BLaER1 (cell line): ENCODE measurements at regions not wholly inside any gene's neighbourhood (a gene's known extent, or its start where the extent isn't known, plus 50 kb on each side); places are given as distances from the start of the nearest gene placed in this dataset.
A peak's percentile ranks its signal among the peaks of the same experiment; 100 is the strongest.

Experiments
- H3K27ac ChIP-seq: shearing (Covaris generic); formaldehyde crosslinking; 2 replicates; pipeline ENCODE4 v1.8.1; 2022
- H3K27me3 ChIP-seq: shearing (Covaris generic); formaldehyde crosslinking; 2 replicates; pipeline ENCODE4 v1.8.1; 2022
- H3K36me3 ChIP-seq: shearing (Covaris generic); formaldehyde crosslinking; 2 replicates; pipeline ENCODE4 v1.8.1; 2022
- H3K4me1 ChIP-seq: shearing (Covaris generic); formaldehyde crosslinking; 2 replicates; pipeline ENCODE4 v1.8.1; 2022
- H3K4me2 ChIP-seq: shearing (Covaris generic); formaldehyde crosslinking; 2 replicates; pipeline ENCODE4 v1.8.1; 2022
- H3K4me3 ChIP-seq: shearing (Covaris generic); formaldehyde crosslinking; 2 replicates; pipeline ENCODE4 v1.8.1; 2022
- H3K9ac ChIP-seq: shearing (Covaris generic); formaldehyde crosslinking; 2 replicates; pipeline ENCODE4 v1.8.1; 2022
- H3K9me3 ChIP-seq: shearing (Covaris generic); formaldehyde crosslinking; 2 replicates; pipeline ENCODE4 v1.8.1; 2022
- H4K20me1 ChIP-seq: shearing (Covaris generic); formaldehyde crosslinking; 2 replicates; pipeline ENCODE4 v1.8.1; 2022
- Cebpa-rat ChIP-seq: shearing (Covaris generic); IDR thresholded peaks from 2 replicates; pipeline ENCODE4 v1.8.1; 2022

GRCh38 chr11:36726420-36726819 is 128.4 kb upstream of the RAG2 start:
- Histone ChIP-seq H3K27me3 (no peaks in the 10 kb centered on the region), H3K4me1 (peaks cover 19% of the 10 kb centered on the region), H4K20me1 (no peaks in the 10 kb centered on the region), H3K4me2 (no peak overlapping the region), H3K36me3 (no peaks in the 10 kb centered on the region), H3K27ac (no peak overlapping the region), H3K9ac (no peak overlapping the region), H3K9me3 (no peaks in the 10 kb centered on the region), H3K4me3 (no peak overlapping the region)
- TF ChIP-seq Cebpa-rat: no peak

GRCh38 chr11:36724742-36725385 is 126.8 kb upstream of the RAG2 start:
- TF ChIP-seq Cebpa-rat: no peak
- H3K9ac ChIP-seq: no peak overlapping the region
- H3K27ac ChIP-seq: no peak overlapping the region

DNA sequence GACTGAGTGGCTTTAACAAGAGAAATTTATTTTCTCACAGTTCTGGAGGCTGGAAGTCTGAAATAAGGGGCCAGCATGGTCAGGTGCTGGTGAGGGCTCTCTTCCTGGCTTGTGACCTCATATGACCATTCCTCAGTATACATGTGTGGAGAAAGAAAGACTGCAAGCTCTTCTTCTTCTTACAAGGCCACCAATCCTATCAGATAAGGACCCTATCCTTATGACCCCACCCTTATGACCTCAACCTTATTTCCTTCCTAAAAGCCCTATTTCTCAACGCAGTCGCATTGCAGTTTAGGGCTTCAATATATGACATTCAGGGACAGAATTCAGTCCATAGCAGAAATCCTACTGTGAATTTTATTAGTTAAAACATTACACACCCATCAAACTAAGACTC is 124.4 kb upstream of the RAG2 start:
- no peaks in the 10 kb centered on the region for H3K36me3 ChIP-seq
- H3K27me3 ChIP-seq: no peaks in the 10 kb centered on the region
- no peak overlapping the region for H3K27ac ChIP-seq
- no peak for TF ChIP-seq Cebpa-rat
- H4K20me1 ChIP-seq: no peaks in the 10 kb centered on the region
- H3K4me3 ChIP-seq: no peak overlapping the region
- H3K4me1 ChIP-seq: peaks cover 12% of the 10 kb centered on the region
- no peaks in the 10 kb centered on the region for H3K9me3 ChIP-seq
- H3K9ac ChIP-seq: no peak overlapping the region
- no peak overlapping the region for H3K4me2 ChIP-seq

More at GRCh38 chr11:36724742-36725385, 126.8 kb upstream of the RAG2 start:
- H3K36me3 ChIP-seq: no peaks in the 10 kb centered on the region
- no peaks in the 10 kb centered on the region for H4K20me1 ChIP-seq
- H3K4me3 ChIP-seq: no peak overlapping the region
- H3K9me3 ChIP-seq: no peaks in the 10 kb centered on the region
- H3K27me3 ChIP-seq: no peaks in the 10 kb centered on the region
- H3K4me2 ChIP-seq: peak overlapping the region; percentile 70
- H3K4me1 ChIP-seq: peaks cover 12% of the 10 kb centered on the region

GRCh38 chr11:36719358-36720107 is 121.5 kb upstream of the RAG2 start:
- Histone ChIP-seq H3K4me1 (peaks cover 7% of the 10 kb centered on the region), H3K4me2 (no peak overlapping the region), H4K20me1 (no peaks in the 10 kb centered on the region), H3K9ac (no peak overlapping the region), H3K4me3 (no peak overlapping the region), H3K36me3 (no peaks in the 10 kb centered on the region), H3K27me3 (no peaks in the 10 kb centered on the region), H3K27ac (no peak overlapping the region), H3K9me3 (no peaks in the 10 kb centered on the region)
- TF ChIP-seq Cebpa-rat: no peak

DNA sequence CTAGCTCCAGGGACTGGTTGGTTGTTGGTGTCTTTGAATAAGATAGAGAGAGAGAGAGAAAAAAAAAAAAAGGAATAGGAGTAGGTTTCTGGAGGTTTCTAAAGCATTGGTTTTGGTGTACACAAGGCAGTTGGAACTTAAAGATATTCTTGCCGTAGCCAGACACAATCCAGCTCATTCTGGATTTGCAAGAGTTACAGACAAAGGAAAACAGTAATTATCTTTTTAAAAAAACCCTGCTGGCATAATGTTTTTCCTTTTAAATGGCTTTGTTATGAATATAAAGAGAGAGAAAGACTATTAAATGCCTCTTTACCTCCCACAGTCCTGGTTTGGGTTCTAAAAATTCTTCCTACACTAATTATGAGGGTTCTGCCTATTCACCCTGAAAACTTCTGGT is 120.4 kb upstream of the RAG2 start:
- no peak overlapping the region for H3K9ac ChIP-seq
- no peaks in the 10 kb centered on the region for H3K36me3 ChIP-seq
- no peaks in the 10 kb centered on the region for H3K27me3 ChIP-seq
- no peak for TF ChIP-seq Cebpa-rat
- H3K4me3 ChIP-seq: no peak overlapping the region
- no peaks in the 10 kb centered on the region for H3K9me3 ChIP-seq
- H3K27ac ChIP-seq: no peak overlapping the region
- H4K20me1 ChIP-seq: no peaks in the 10 kb centered on the region
- H3K4me1 ChIP-seq: peaks cover 14% of the 10 kb centered on the region
- no peak overlapping the region for H3K4me2 ChIP-seq

- Histone ChIP-seq H3K27ac (no peak overlapping the region), H3K4me3 (no peak overlapping the region), H3K4me1 (peaks cover 16% of the 10 kb centered on the region), H3K9ac (no peak overlapping the region), H3K36me3 (no peaks in the 10 kb centered on the region), H3K27me3 (no peaks in the 10 kb centered on the region), H3K9me3 (no peaks in the 10 kb centered on the region), H4K20me1 (no peaks in the 10 kb centered on the region), H3K4me2 (peak overlapping the region; percentile 39)
- TF ChIP-seq Cebpa-rat: no peak
Observed at GRCh38 chr11:36713715-36714114, 115.7 kb upstream of the RAG2 start.

DNA sequence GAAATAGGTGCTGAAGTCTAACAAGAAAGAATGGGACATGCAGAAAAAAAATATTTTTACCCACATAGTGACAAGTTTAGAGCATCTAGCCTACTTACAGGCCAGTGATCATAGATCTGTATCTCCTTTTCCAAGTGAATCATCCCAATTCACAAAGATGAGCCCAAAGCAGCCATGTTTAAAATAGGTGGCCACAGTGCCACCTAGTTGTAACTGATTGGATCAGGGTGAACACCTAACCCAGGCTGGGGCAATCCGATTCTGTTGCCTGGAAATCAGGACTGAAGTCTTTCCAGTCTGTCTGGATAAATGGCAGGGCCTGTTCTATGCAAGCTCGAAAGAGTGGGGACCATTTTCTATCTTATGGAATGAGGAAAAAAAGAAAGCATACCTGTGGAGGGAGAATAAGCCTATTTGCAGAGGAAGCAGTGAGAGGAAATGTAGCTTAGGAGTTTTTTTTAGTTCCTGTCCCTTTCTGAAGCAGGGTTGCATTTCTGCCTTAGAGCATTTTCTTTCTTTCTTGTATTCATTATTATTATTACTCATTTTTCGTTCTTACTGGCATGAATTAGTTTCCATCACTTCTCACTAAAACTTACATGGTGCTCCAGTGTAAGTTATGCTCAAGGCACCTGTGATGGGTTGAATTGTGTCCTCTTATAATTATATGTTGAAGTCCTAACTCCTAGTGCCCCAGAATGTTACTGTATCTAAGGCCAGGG is 113.2 kb upstream of the RAG2 start:
- TF ChIP-seq Cebpa-rat: no peak
- Histone ChIP-seq H3K27ac (no peak overlapping the region), H3K27me3 (no peaks in the 10 kb centered on the region), H3K9ac (no peak overlapping the region), H3K4me3 (no peak overlapping the region), H3K36me3 (no peaks in the 10 kb centered on the region), H3K4me2 (no peak overlapping the region), H4K20me1 (no peaks in the 10 kb centered on the region), H3K4me1 (peaks cover 16% of the 10 kb centered on the region), H3K9me3 (no peaks in the 10 kb centered on the region)
